GM12878 (cell line): ENCODE measurements at regions not wholly inside any gene's neighbourhood (a gene's known extent, or its start where the extent isn't known, plus 50 kb on each side); places are given as distances from the start of the nearest gene placed in this dataset.

ENCODE experiments used
- ATAC-seq: fragments of 200-7000 bp; cut with Tn5 transposase; 3 replicates; pipeline ENCODE4 v1.9.1; 2020; ENCODE audit warnings: mild to moderate bottlenecking, moderate library complexity
- BruUV-seq: library from RNA; stranded (reverse); fragments of 400-500 nt; replicated peaks from 2 replicates; lab custom pipeline; 2021; lab: Mats Ljungman, UMichigan
- CTCF ChIA-PET: fragments of 300-600 bp; sonication (Branson Sonifier 250); formaldehyde crosslinking; extraction: SDS; loops from one replicate; lab custom pipeline; 2021; ENCODE audit warnings: inconsistent platforms; lab: Yijun Ruan, JAX
- POLR2A ChIA-PET: fragments of 350-600 bp; formaldehyde crosslinking; extraction: SDS; loops from one replicate; lab custom pipeline; 2021; ENCODE audit warnings: inconsistent platforms; lab: Charles Lee
- RAD21 ChIA-PET: fragments of 300-600 bp; sonication (Branson Sonifier 250); formaldehyde crosslinking; loops from one replicate; lab custom pipeline; 2023; ENCODE audit warnings: antibody characterized with exemption; ENCODE audit not compliant: unreplicated experiment; lab: Charles Lee
- SMC1A ChIA-PET: fragments of 300-600 bp; sonication (Branson Sonifier 250); formaldehyde crosslinking; loops from one replicate; lab custom pipeline; 2023; ENCODE audit not compliant: unreplicated experiment, uncharacterized antibody; lab: Charles Lee
- DNase-seq: peaks from one replicate; pipeline ENCODE4 v3.0.0-alpha.2; 2011; ENCODE audit warnings: low read depth, low spot score
- FAIRE-seq: peaks from 3 replicates; lab custom pipeline; 2011; peaks lifted over from hg19 to GRCh38; lab: Jason Lieb, UNC
- H2AFZ ChIP-seq: 2 replicates; pipeline ENCODE4 v1.6.0; 2011; ENCODE audit warnings: low read depth, low read length, control low read depth; ENCODE audit not compliant: control insufficient read depth
- H3K27ac ChIP-seq: 2 replicates; pipeline ENCODE4 v1.5.1; 2011; ENCODE audit warnings: control low read depth; ENCODE audit not compliant: control insufficient read depth, insufficient read depth
- H3K27me3 ChIP-seq, 2 experiments: replicated peaks in 1 of 2; 2 replicates each; pipeline versions ENCODE4 v1.6.0 to v1.6.1; 2011; ENCODE audit warnings: low read length in 1 of 2; ENCODE audit not compliant: control insufficient read depth in 2 of 2, insufficient read depth in 2 of 2
- H3K36me3 ChIP-seq, 2 experiments: 2 replicates each; pipeline ENCODE4 v1.5.1; 2011; ENCODE audit warnings: low read length in 1 of 2; ENCODE audit not compliant: control insufficient read depth in 2 of 2, insufficient read depth in 2 of 2
- H3K4me1 ChIP-seq: 2 replicates; pipeline ENCODE4 v1.6.1; 2011; ENCODE audit warnings: mild to moderate bottlenecking, low read length, moderate library complexity, mixed read lengths; ENCODE audit not compliant: control insufficient read depth, insufficient read depth
- H3K4me2 ChIP-seq: 2 replicates; pipeline ENCODE4 v1.6.0; 2011; ENCODE audit warnings: control low read depth; ENCODE audit not compliant: control insufficient read depth, insufficient read depth
- H3K4me3 ChIP-seq: fragments of 200-600 bp; sonication (generic); 2 replicates; pipeline ENCODE4 v1.5.1; 2016
- H3K79me2 ChIP-seq: 2 replicates; pipeline ENCODE4 v1.6.0; 2011; ENCODE audit warnings: low read length; ENCODE audit not compliant: control insufficient read depth, insufficient read depth
- H3K9ac ChIP-seq: 2 replicates; pipeline ENCODE4 v1.8.0; 2011; ENCODE audit warnings: low read length, control low read depth, mixed read lengths; ENCODE audit not compliant: control insufficient read depth, insufficient read depth
- H3K9me3 ChIP-seq: replicated peaks from 3 replicates; pipeline ENCODE4 v1.5.1; 2011; ENCODE audit warnings: mild to moderate bottlenecking, low read length; ENCODE audit not compliant: control insufficient read depth, insufficient read depth
- H4K20me1 ChIP-seq: 2 replicates; pipeline ENCODE4 v1.6.0; 2011; ENCODE audit not compliant: control insufficient read depth, insufficient read depth
- EED ChIP-seq: sonication (generic); IDR thresholded peaks from 2 replicates; pipeline ENCODE4 v1.6.1; 2016; ENCODE audit warnings: antibody characterized with exemption, low read depth
- GABPA ChIP-seq: IDR thresholded peaks from 2 replicates; pipeline ENCODE4 v1.6.1; 2014; ENCODE audit warnings: antibody characterized with exemption, low read depth, mild to moderate bottlenecking, inconsistent platforms
- HDAC2 ChIP-seq: fragments of 200-600 bp; sonication (generic); IDR thresholded peaks from 2 replicates; pipeline ENCODE4 v1.6.1; 2017
- MTA3 ChIP-seq: IDR thresholded peaks from 2 replicates; pipeline ENCODE4 v1.6.1; 2012; ENCODE audit warnings: low read length, inconsistent platforms, borderline replicate concordance
- NR2C1 ChIP-seq: fragments of 450-650 bp; IDR thresholded peaks from 2 replicates; pipeline ENCODE4 v1.6.1; 2017; ENCODE audit warnings: antibody characterized with exemption, mild to moderate bottlenecking, moderate library complexity
- NRF1 ChIP-seq: conservative IDR thresholded peaks from 2 replicates; pipeline ENCODE4 v1.6.1; 2011; ENCODE audit warnings: mild to moderate bottlenecking, low read depth, low read length, improper control_type of control experiment
- TBL1XR1 ChIP-seq: IDR thresholded peaks from 2 replicates; pipeline ENCODE4 v1.6.1; 2012; ENCODE audit warnings: low read depth, low read length, improper control_type of control experiment
- TCF3 ChIP-seq: IDR thresholded peaks from 2 replicates; pipeline ENCODE4 v1.6.1; 2012; ENCODE audit warnings: low read depth, mild to moderate bottlenecking, low read length, borderline replicate concordance; ENCODE audit not compliant: insufficient read depth
- ZBED1 ChIP-seq: IDR thresholded peaks from 2 replicates; pipeline ENCODE4 v1.6.1; 2016; ENCODE audit warnings: borderline replicate concordance
- ZSCAN29 ChIP-seq: fragments of 450-650 bp; IDR thresholded peaks from 2 replicates; pipeline ENCODE4 v1.6.1; 2017; ENCODE audit warnings: mild to moderate bottlenecking, moderate library complexity
- WGBS: methylation state at CpG from one replicate; pipeline ENCODE4 v1.1.6; 2016; ENCODE audit warnings: low lambda C conversion rate; ENCODE audit not compliant: insufficient replicate concordance, insufficient coverage; ENCODE audit errors: missing lambda C conversion rate; 5-methylcytosine and 5-hydroxymethylcytosine counted together
- in situ Hi-C: fragments of 300-500 bp; cut with MboI; formaldehyde crosslinking; loops from 9 replicates; pipeline ENCODE4 v1.14.3; 2018; ENCODE audit warnings: mixed read lengths
- intact Hi-C: fragments of 100-400 bp; cut with micrococcal nuclease; formaldehyde crosslinking; loops from one replicate; pipeline ENCODE4 v1.14.2; 2022; ENCODE audit not compliant: unreplicated experiment
- TF ChIP-seq, protein P1 (sequence below): IDR thresholded peaks from 2 replicates; pipeline ENCODE4 v1.6.1; 2011; ENCODE audit warnings: mild to moderate bottlenecking, low read depth, low read length, moderate library complexity; ENCODE audit not compliant: insufficient replicate concordance

DNA sequence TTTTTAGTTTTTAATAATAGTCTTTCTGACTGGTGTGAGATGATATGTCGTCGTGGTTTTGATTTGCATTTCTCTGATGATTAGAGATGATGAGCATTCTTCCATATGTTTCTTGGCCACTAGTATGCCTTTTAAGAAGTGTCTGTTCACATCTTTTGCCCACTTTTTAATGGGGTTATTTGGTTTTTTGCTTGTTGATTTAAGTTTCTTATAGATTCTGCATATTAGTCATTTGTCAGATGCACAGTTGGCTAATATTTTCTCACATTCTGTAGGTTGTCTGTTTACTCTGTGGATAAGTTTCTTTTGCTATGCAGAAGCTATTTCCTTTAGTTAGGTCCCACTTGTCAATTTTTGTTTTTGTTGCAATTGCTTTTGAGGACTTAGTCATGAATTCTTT is 185.4 kb downstream of the SUCNR1 start:
- Histone ChIP-seq H4K20me1 (no peaks in the 10 kb centered on the region), H2AFZ (no peak overlapping the region), H3K36me3 (no peaks in the 10 kb centered on the region), H3K4me1 (no peaks in the 10 kb centered on the region), H3K27ac (no peak overlapping the region), H3K9ac (no peak overlapping the region), H3K27me3 (no peaks in the 10 kb centered on the region), H3K4me3 (no peak overlapping the region), H3K4me2 (no peak overlapping the region), H3K79me2 (no peaks in the 10 kb centered on the region), H3K9me3 (no peaks in the 10 kb centered on the region)
- DNase-seq (no peak), ATAC-seq (no peak), FAIRE-seq (no peak)
- WGBS = 75% methylated on average over 2 of the region's 2 CpGs
- POLR2A ChIA-PET = no interaction called here
- CTCF ChIA-PET = no interaction called here
- intact Hi-C loops = no loop called here
- no TSS peak for BruUV-seq
- RAD21 ChIA-PET = no interaction called here
- in situ Hi-C loops = no loop called here
- TF ChIP-seq TBL1XR1 (no peak), HDAC2 (no peak), ZSCAN29 (no peak), NR2C1 (no peak), MTA3 (no peak), NRF1 (no peak), GABPA (no peak), EED (no peak), ZBED1 (no peak), TCF3 (no peak)
- TF ChIP-seq, protein P1, sequence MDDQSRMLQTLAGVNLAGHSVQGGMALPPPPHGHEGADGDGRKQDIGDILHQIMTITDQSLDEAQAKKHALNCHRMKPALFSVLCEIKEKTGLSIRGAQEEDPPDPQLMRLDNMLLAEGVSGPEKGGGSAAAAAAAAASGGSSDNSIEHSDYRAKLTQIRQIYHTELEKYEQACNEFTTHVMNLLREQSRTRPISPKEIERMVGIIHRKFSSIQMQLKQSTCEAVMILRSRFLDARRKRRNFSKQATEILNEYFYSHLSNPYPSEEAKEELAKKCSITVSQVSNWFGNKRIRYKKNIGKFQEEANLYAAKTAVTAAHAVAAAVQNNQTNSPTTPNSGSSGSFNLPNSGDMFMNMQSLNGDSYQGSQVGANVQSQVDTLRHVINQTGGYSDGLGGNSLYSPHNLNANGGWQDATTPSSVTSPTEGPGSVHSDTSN = no peak
- SMC1A ChIA-PET = no interaction called here
